ENCODE measurements at regions not wholly inside any gene's neighbourhood (a gene's known extent, or its start where the extent isn't known, plus 50 kb on each side); places are given as distances from the start of the nearest gene placed in this dataset.

- H3K27ac ChIP-seq (ENCODE audit: low read length) = no peak overlapping the region
- Mint-ChIP-seq H3K27me3 (ENCODE audit: low read depth in 2 of 2) (peaks cover 10 to 31% of the 10 kb centered on the region in 2 donors), H3K9me3 (no peaks in the 10 kb centered on the region), H3K36me3 (no peaks in the 10 kb centered on the region), H3K27ac (no peak overlapping the region), H3K4me1 (no peaks in the 10 kb centered on the region), H3K4me3 (no peak overlapping the region)
- H3K4me3 ChIP-seq (ENCODE audit: low read length) = no peak overlapping the region
- intact Hi-C loops (cut with micrococcal nuclease) = no loop called here
- H3K27me3 ChIP-seq (ENCODE audit: control insufficient read depth, insufficient read depth, low read length) = no peaks in the 10 kb centered on the region
- H3K4me1 ChIP-seq (ENCODE audit: control insufficient read depth, insufficient read depth, low read length) = no peaks in the 10 kb centered on the region
- no peaks in the 10 kb centered on the region for H3K36me3 ChIP-seq (ENCODE audit: control insufficient read depth, insufficient read depth, low read length)
- H3K9me3 ChIP-seq (ENCODE audit: control insufficient read depth, insufficient read depth, low read length) = no peaks in the 10 kb centered on the region
- DNase-seq = no peak
- WGBS (ENCODE audit: insufficient coverage) = 86% methylated on average over 21 of the region's 21 CpGs
- TF ChIP-seq CTCF (IDR thresholded peaks at IDR 0.05) = no peak
- ATAC-seq = no peak
Measured at GRCh38 chr2:239802185-239802649, 222.9 kb downstream of the NDUFA10 start.

GRCh38 chr2:239801404-239802184, 223.5 kb downstream of the NDUFA10 start:
- WGBS (ENCODE audit: insufficient coverage) = 86% methylated on average over 22 of the region's 22 CpGs
- no peak for ATAC-seq
- no peak overlapping the region for H3K4me3 ChIP-seq (ENCODE audit: low read length)
- H3K36me3 ChIP-seq (ENCODE audit: control insufficient read depth, insufficient read depth, low read length) = no peaks in the 10 kb centered on the region
- peaks cover 14 to 31% of the 10 kb centered on the region in 2 donors for H3K27me3 Mint-ChIP-seq (ENCODE audit: low read depth in 2 of 2)
- H3K36me3 Mint-ChIP-seq = no peaks in the 10 kb centered on the region
- H3K9me3 ChIP-seq (ENCODE audit: control insufficient read depth, insufficient read depth, low read length) = no peaks in the 10 kb centered on the region
- TF ChIP-seq CTCF (IDR thresholded peaks at IDR 0.05) = no peak
- H3K4me3 Mint-ChIP-seq = no peak overlapping the region
- no peak for DNase-seq
- H3K27me3 ChIP-seq (ENCODE audit: control insufficient read depth, insufficient read depth, low read length) = no peaks in the 10 kb centered on the region
- no peaks in the 10 kb centered on the region for H3K9me3 Mint-ChIP-seq
- H3K27ac Mint-ChIP-seq = no peak overlapping the region
- no peaks in the 10 kb centered on the region for H3K4me1 Mint-ChIP-seq
- H3K27ac ChIP-seq (ENCODE audit: low read length) = no peak overlapping the region
- intact Hi-C loops (cut with micrococcal nuclease) = no loop called here
- no peaks in the 10 kb centered on the region for H3K4me1 ChIP-seq (ENCODE audit: control insufficient read depth, insufficient read depth, low read length)

GRCh38 chr2:239800785-239801386, 224.3 kb downstream of the NDUFA10 start:
- TF ChIP-seq CTCF (IDR thresholded peaks at IDR 0.05) = no peak
- WGBS (ENCODE audit: insufficient coverage) = 89% methylated on average over 22 of the region's 22 CpGs
- Histone ChIP-seq H3K36me3 (ENCODE audit: control insufficient read depth, insufficient read depth, low read length) (no peaks in the 10 kb centered on the region), H3K4me3 (ENCODE audit: low read length) (no peak overlapping the region), H3K4me1 (ENCODE audit: control insufficient read depth, insufficient read depth, low read length) (no peaks in the 10 kb centered on the region), H3K27ac (ENCODE audit: low read length) (no peak overlapping the region), H3K27me3 (ENCODE audit: control insufficient read depth, insufficient read depth, low read length) (no peaks in the 10 kb centered on the region), H3K9me3 (ENCODE audit: control insufficient read depth, insufficient read depth, low read length) (no peaks in the 10 kb centered on the region)
- H3K4me3 Mint-ChIP-seq = no peak overlapping the region
- no peaks in the 10 kb centered on the region for H3K4me1 Mint-ChIP-seq
- DNase-seq = no peak
- ATAC-seq = no peak
- H3K36me3 Mint-ChIP-seq = no peaks in the 10 kb centered on the region
- H3K27ac Mint-ChIP-seq = no peak overlapping the region
- peaks cover 14 to 31% of the 10 kb centered on the region in 2 donors for H3K27me3 Mint-ChIP-seq (ENCODE audit: low read depth in 2 of 2)
- H3K9me3 Mint-ChIP-seq = no peaks in the 10 kb centered on the region
- intact Hi-C loops (cut with micrococcal nuclease) = no loop called here
